ENCODE measurements at regions not wholly inside any gene's neighbourhood (a gene's known extent, or its start where the extent isn't known, plus 50 kb on each side); places are given as distances from the start of the nearest gene placed in this dataset.
"Not testable (repeated sequence)": the region's sequence is repeated elsewhere in the genome, so short reads cannot be mapped to it uniquely, and the experiment has no call there.

DNA sequence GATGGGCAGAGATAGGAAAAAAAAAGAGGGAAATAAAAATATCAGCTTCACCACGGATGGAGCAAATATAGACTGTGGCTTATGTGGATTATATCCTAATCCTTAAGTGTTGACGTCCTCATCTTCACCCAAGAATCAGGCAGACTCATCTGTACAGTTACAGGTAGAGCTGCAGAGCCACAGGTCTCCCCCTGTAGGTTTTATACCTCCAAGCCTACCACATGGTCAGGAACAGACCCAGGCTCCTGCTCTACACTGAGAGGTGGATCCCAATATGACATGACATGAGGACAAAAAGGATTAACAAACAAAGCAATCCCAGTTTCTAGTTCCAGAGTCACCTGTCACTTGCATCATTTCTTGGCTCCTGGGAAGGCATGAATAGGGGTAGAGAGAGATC is 400.8 kb downstream of the SEMA3D start:
- Mint-ChIP-seq H3K4me1 (no peaks in the 10 kb centered on the region), H3K9me3 (no peaks in the 10 kb centered on the region), H3K27me3 (no peaks in the 10 kb centered on the region), H3K4me3 (no peak overlapping the region), H3K36me3 (ENCODE audit: low read depth) (no peaks in the 10 kb centered on the region), H3K27ac (no peak overlapping the region)
- DNase-seq, result no peak
- ChIA-PET POLR2A (no interaction called here), CTCF (no interaction called here)

DNA sequence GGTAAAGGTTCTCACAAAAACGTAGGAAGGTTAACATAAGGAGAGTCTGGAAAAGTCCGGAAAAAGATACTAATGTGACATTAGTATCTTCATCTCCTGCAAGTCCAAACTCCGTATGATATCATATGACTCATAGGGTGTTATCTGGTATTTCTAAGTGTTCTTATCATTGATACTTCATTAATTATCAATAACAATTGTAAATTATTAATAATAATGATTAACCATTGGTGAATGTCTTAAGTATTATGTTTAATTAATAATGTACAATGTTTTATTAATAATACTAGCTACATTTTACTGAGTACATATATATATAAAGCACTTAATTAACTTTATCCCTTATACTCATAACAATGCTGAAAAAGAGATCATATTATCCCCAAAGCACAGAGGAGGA is 402.4 kb downstream of the SEMA3D start:
- POLR2A ChIA-PET, result no interaction called here
- no peaks in the 10 kb centered on the region for H3K27me3 Mint-ChIP-seq
- no peaks in the 10 kb centered on the region for H3K9me3 Mint-ChIP-seq
- CTCF ChIA-PET, result no interaction called here
- H3K4me3 Mint-ChIP-seq, result no peak overlapping the region
- H3K4me1 Mint-ChIP-seq, result no peaks in the 10 kb centered on the region
- DNase-seq, result no peak
- no peak overlapping the region for H3K27ac Mint-ChIP-seq
- H3K36me3 Mint-ChIP-seq (ENCODE audit: low read depth), result no peaks in the 10 kb centered on the region

DNA sequence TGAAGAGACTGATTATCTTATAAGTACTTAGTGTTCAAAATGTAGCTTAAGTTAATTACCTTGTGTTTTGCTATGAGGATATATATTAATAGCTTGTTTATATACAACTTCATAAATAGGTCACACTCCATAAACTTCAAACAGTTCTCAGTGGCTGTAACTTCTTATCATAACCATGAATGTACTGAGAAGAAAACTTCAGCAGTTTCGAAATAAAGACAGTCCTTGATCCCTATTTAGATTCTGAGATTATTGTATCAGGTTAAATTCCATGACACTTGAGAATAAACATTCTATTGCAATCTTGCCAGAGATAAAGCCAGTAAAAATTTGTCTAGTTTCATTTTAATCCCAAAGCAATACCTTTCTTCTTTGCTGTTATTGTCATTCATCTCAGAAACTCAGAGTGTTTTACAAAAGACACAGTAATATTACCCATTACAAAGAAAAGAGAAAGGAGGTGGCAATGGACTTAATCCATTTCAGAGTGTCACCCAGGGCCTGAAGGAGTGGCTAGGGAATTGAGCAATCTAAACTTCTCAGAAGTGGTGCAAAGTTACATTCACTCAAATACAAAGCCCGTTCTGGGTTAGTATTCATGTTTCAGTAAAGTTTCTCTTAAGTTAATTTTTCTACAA is 403.6 kb downstream of the SEMA3D start:
- POLR2A ChIA-PET, result no interaction called here

DNA sequence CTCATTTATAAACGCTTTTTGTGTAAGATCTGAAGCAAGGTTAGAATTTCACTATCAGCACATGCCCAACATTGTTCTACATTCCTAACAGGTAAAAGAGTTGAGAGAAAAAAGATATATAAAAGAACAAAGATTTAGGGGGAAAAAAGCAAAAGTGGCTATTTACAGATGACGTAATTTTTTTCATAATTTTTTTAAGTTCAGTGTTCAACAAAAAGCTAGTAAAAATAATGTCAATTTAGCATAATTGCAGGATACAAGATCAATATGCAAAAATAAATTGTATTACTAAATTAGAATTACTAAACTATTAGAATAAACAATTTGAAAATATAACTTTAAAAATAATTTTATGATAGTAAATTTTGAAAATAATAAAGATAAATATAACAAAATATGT is 405.0 kb downstream of the SEMA3D start:
- Mint-ChIP-seq H3K27me3 (no peaks in the 10 kb centered on the region), H3K9me3 (no peaks in the 10 kb centered on the region), H3K4me1 (no peaks in the 10 kb centered on the region), H3K27ac (no peak overlapping the region), H3K36me3 (ENCODE audit: low read depth) (no peaks in the 10 kb centered on the region), H3K4me3 (no peak overlapping the region)
- ChIA-PET CTCF (no interaction called here), POLR2A (no interaction called here)
- no peak for DNase-seq

More for the DNA sequence above, 403.6 kb downstream of the SEMA3D start:
- DNase-seq, result no peak
- H3K4me3 Mint-ChIP-seq, result no peak overlapping the region
- no peaks in the 10 kb centered on the region for H3K9me3 Mint-ChIP-seq
- H3K27ac Mint-ChIP-seq, result no peak overlapping the region
- CTCF ChIA-PET, result no interaction called here
- H3K4me1 Mint-ChIP-seq, result no peaks in the 10 kb centered on the region
- no peaks in the 10 kb centered on the region for H3K27me3 Mint-ChIP-seq
- H3K36me3 Mint-ChIP-seq (ENCODE audit: low read depth), result no peaks in the 10 kb centered on the region

DNA sequence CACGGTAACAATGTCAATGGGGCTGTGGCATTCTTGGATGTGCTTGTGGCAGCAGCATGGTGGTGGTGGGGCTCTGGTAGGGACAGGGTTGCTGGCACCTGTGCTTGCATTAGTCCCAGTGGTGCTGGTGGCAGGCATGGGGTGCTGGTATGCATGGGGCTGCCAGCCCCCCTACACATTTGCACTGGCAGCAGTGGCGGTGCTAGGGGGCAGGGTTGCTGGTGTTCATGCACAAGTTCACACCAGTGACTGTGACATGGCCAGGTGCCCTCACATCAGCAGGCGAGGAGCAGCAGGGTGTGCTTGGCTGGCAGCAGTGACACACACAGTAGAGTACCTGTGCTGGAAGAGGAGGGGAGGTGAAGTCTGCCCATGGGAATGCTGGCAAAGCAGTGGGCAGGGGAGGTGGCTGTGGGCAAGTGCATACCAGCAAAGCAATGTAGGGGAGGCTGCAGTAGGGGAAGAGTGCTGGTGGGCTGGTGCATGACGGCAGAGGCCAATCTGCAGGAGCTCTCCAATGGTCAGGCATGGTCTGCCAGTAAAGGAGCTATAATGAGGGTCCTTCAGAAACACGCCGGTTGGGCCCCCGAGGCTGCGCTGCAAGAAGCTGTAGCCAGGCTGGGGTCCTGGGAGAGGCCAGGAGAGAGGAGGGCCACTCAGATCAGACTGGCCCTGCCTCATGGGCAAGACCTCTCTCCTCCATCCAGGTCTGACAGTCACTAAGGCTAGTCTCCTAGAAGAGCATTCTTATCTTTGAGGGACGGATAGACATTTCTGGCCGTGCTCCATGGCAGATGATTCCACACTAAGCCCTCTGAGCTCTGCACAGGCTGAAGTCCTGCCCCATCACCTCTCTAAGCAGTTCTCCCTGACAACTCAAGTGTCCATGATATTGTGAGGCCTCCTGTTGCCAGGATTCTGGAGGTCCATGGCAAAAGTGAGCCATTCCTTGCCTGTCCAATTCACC is 406.4 kb downstream of the SEMA3D start:
- POLR2A ChIA-PET, result no interaction called here
- H3K27ac Mint-ChIP-seq, result no peak overlapping the region
- H3K27me3 Mint-ChIP-seq, result no peaks in the 10 kb centered on the region
- no peak overlapping the region for H3K4me3 Mint-ChIP-seq
- no peak for DNase-seq
- CTCF ChIA-PET, result no interaction called here
- no peaks in the 10 kb centered on the region for H3K9me3 Mint-ChIP-seq
- no peaks in the 10 kb centered on the region for H3K4me1 Mint-ChIP-seq
- H3K36me3 Mint-ChIP-seq (ENCODE audit: low read depth), result no peaks in the 10 kb centered on the region

DNA sequence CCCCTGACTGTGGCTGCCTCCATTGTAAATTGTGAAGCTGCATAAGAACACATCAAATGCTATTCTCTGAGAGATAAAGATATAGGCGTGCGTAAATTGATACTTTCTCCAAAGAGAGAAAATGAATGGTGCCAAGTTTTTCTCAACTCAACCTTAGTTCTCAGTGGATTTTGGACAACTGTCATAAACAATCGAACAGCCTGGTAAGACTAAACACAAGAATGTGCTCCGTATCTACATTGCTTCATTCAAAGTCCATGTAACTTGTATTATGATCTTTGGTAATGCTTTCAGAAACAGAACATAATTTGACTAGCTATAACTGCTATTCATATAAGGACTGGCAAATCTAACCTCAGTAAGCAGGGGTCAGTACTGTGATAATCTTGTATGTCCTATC is 429.1 kb downstream of the SEMA3D start:
- ChIA-PET CTCF (no interaction called here), POLR2A (no interaction called here)
- H3K27me3 Mint-ChIP-seq, result no peaks in the 10 kb centered on the region
- no peak for DNase-seq
- no peak overlapping the region for H3K27ac Mint-ChIP-seq
- H3K9me3 Mint-ChIP-seq, result peaks cover 2% of the 10 kb centered on the region
- no peaks in the 10 kb centered on the region for H3K36me3 Mint-ChIP-seq (ENCODE audit: low read depth)
- no peaks in the 10 kb centered on the region for H3K4me1 Mint-ChIP-seq
- H3K4me3 Mint-ChIP-seq, result no peak overlapping the region

DNA sequence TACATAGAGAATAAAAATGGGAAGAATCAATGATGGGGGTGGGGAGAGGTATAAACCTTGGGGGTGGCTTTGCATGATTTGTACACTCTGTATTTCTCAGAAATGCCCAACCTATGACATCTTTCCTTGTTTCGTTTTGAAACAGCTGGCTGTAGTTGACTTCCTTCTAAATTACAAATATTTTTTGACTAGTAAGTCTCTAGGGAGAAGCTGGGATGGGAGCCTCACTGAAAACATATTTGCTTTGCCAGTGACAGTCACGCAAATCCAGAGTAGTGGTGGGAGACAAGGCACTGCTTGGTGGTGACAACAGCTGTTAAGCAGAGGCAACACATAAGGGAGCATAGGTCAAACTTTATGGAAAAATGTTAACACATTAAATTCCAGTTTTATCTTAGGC is 440.5 kb downstream of the SEMA3D start:
- H3K4me1 Mint-ChIP-seq, result no peaks in the 10 kb centered on the region
- no peaks in the 10 kb centered on the region for H3K36me3 Mint-ChIP-seq (ENCODE audit: low read depth)
- no peak overlapping the region for H3K27ac Mint-ChIP-seq
- no peaks in the 10 kb centered on the region for H3K27me3 Mint-ChIP-seq
- no peak overlapping the region for H3K4me3 Mint-ChIP-seq
- no peak for DNase-seq
- ChIA-PET CTCF (no interaction called here), POLR2A (no interaction called here)
- peaks cover 10% of the 10 kb centered on the region for H3K9me3 Mint-ChIP-seq

DNA sequence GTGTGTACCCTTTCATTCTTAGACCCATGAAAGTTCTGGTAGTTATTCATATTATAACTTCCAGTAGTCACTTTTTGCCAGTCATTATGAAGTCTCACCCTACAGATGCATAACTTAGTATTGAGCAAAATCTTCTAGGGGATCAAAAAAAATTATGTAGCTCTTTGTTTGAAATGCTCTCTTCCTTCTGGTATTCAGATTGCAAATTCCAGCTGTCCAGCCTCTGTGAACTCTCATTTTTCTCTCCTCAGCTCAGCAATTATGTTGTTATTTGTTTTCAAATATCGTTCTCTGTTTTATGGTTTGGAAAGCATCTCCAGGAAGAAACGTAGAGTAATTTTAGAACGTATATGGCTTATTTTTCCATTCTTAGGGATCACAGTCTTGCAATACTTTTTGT is 442.5 kb downstream of the SEMA3D start:
- Mint-ChIP-seq H3K27me3 (no peaks in the 10 kb centered on the region), H3K27ac (no peak overlapping the region), H3K9me3 (peaks cover 4% of the 10 kb centered on the region), H3K4me1 (no peaks in the 10 kb centered on the region), H3K4me3 (no peak overlapping the region), H3K36me3 (ENCODE audit: low read depth) (no peaks in the 10 kb centered on the region)
- ChIA-PET CTCF (no interaction called here), POLR2A (no interaction called here)
- no peak for DNase-seq

DNA sequence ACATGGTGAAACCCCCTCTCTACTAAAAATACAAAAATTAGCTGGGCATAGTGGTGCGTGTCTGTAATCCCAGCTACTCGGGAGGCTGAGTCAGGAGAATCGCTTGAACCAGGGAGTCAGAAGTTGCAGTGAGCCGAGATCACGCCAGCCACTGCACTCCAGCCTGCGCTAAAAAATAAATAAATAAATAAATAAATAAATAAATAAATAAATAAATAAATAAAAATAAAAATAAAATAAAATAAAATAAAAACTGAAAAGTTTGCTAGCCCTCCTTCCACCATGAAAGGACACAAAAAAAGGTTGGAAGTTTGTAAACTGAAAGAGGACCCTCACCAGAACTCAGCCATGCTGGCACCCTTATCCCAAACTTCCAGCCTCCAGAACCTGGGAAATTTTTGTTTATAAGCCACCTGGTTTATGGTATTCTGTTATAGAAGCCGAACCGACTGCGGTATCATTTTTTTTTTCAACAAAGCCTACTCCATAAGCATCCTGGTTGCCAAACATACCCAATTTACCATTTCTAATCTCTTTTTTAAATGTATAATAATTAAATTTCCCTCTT is 448.2 kb downstream of the SEMA3D start:
- Mint-ChIP-seq H3K36me3 (ENCODE audit: low read depth) (no peaks in the 10 kb centered on the region), H3K27me3 (no peaks in the 10 kb centered on the region), H3K9me3 (no peaks in the 10 kb centered on the region), H3K4me1 (no peaks in the 10 kb centered on the region), H3K27ac (no peak overlapping the region), H3K4me3 (no peak overlapping the region)
- CTCF ChIA-PET, result no interaction called here
- POLR2A ChIA-PET, result no interaction called here
- DNase-seq, result no peak

DNA sequence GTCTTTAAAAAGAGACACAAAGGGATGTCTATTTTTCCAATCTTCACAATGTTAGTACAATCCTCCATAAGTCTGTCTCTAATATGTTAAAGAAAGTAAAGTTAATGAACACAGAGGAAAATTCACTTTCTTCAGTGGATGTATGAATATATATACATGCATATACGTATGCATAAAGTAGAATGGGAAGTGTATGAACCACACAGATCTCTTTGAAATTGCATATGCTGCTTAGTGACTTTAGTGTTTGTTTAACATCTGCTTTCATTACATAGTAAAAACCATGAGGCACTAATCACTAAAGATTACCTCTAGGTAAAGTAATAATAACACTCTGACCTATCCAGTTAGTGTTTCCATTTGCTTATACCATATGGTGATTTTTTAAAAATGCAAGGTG is 451.2 kb downstream of the SEMA3D start:
- ChIA-PET CTCF (no interaction called here), POLR2A (no interaction called here)
- DNase-seq, result no peak
- H3K27ac Mint-ChIP-seq, result no peak overlapping the region
- no peaks in the 10 kb centered on the region for H3K36me3 Mint-ChIP-seq (ENCODE audit: low read depth)
- H3K4me1 Mint-ChIP-seq, result no peaks in the 10 kb centered on the region
- H3K27me3 Mint-ChIP-seq, result no peaks in the 10 kb centered on the region
- H3K9me3 Mint-ChIP-seq, result peaks cover 4% of the 10 kb centered on the region
- H3K4me3 Mint-ChIP-seq, result no peak overlapping the region

DNA sequence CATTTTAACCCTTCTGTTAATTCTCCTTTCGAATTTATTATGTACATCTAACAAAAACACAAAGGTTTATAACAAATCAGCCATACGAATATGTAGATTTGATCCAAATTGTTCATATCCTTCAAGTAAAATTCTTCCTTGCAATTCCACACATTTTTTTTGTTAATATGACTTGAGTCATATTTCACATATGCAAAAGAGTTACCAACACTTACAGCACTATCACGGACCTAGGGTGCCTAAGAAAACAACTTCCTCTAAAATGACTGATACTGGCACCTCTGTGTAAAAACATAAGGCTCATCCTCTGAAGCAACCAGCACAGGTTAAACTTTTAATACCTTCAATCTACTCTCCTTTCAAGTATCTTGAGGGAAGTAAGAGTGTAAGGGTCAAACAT is 451.8 kb downstream of the SEMA3D start:
- Mint-ChIP-seq H3K36me3 (ENCODE audit: low read depth) (no peaks in the 10 kb centered on the region), H3K9me3 (peaks cover 5% of the 10 kb centered on the region), H3K4me3 (no peak overlapping the region), H3K27ac (no peak overlapping the region), H3K4me1 (no peaks in the 10 kb centered on the region), H3K27me3 (no peaks in the 10 kb centered on the region)
- CTCF ChIA-PET, result no interaction called here
- POLR2A ChIA-PET, result no interaction called here
- no peak for DNase-seq

DNA sequence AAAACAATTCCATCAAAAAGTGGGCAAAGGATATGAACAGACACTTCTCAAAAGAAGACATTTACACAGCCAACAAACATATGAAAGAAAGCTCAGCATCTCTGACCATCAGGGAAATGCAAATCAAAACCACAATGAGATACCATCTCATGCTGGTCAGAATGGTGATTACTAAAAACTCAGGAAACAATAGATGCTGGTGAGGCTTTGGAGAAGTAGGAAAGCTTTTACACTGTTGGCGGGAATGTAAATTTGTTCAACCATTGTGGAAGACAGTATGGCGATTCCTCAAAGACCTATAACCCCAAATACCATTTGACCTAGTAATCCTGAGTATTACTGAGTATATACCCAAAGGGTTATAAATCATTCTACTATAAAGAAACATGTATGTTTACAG is 452.9 kb downstream of the SEMA3D start:
- H3K27me3 Mint-ChIP-seq; CTCF ChIA-PET; POLR2A ChIA-PET; H3K4me1 Mint-ChIP-seq; H3K36me3 Mint-ChIP-seq (ENCODE audit: low read depth); H3K4me3 Mint-ChIP-seq; H3K27ac Mint-ChIP-seq; H3K9me3 Mint-ChIP-seq; DNase-seq: not testable (repeated sequence)

DNA sequence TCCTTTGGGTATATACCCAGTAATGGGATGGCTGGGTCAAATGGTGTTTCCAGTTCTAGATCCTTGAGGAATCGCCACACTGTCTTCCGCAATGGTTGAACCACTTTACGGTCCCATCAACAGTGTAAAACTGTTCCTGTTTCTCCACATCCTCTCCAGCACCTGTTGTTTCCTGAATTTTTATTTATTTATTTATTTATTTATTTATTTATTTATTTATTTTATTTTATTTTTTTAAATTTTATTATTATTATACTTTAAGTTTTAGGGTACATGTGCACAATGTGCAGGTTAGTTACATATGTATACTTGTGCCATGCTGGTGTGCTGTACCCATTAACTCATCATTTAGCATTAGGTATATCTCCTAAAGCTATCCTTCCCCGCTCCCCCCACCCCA is 456.0 kb downstream of the SEMA3D start:
- not testable (repeated sequence) for H3K9me3 Mint-ChIP-seq, H3K27ac Mint-ChIP-seq, H3K4me3 Mint-ChIP-seq

DNA sequence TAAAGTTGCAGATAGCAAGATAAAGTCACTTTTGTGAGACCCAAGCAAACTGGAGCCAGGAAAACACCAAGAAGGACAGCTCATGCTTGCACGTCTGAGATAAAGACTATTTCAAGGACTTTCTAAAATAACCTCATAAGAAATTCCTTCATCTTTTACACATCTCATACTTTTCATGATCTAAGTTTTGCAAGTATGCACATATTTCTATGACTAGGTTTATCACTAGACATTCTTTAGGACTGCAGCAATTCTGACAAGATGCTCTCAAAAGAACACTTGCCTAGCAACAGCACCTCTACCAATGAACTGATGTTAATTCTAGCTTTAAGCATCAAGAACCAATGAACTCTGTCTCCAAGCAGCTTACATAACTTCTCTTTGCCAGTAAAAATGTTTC is 457.6 kb downstream of the SEMA3D start:
- Mint-ChIP-seq H3K27ac (no peak overlapping the region), H3K36me3 (ENCODE audit: low read depth) (no peaks in the 10 kb centered on the region), H3K4me3 (no peak overlapping the region), H3K4me1 (no peaks in the 10 kb centered on the region), H3K27me3 (no peaks in the 10 kb centered on the region), H3K9me3 (peaks cover 8% of the 10 kb centered on the region)
- no peak for DNase-seq
- ChIA-PET POLR2A (no interaction called here), CTCF (no interaction called here)

More for the DNA sequence above, 456.0 kb downstream of the SEMA3D start:
- DNase-seq; H3K27me3 Mint-ChIP-seq; CTCF ChIA-PET; H3K36me3 Mint-ChIP-seq (ENCODE audit: low read depth); POLR2A ChIA-PET; H3K4me1 Mint-ChIP-seq: not testable (repeated sequence)

Measured in activated CD4-positive, alpha-beta memory T cell treated with anti-CD3 and anti-CD28 coated beads, Interleukin-2, amount 10 ng/mL, durations not matched to agents 7 days and 5 days (primary cell).